Uterus (tissue), 3 donors: ENCODE measurements at regions not wholly inside any gene's neighbourhood (a gene's known extent, or its start where the extent isn't known, plus 50 kb on each side); places are given as distances from the start of the nearest gene placed in this dataset.
"Not testable (repeated sequence)": the region's sequence is repeated elsewhere in the genome, so short reads cannot be mapped to it uniquely, and the experiment has no call there.

Experiments
- DNase-seq, 2 donors: peaks; one replicate each; pipeline ENCODE4 v3.0.0-alpha.2; 2019 to 2020
- H3K27ac ChIP-seq, 2 donors: fragments of 200-600 bp; sonication (generic); 1 replicate in 1 of 2; 2 replicates in 1 of 2; pipeline ENCODE4 v1.5.1; 2016 to 2018
- H3K27me3 ChIP-seq, 2 donors: fragments of 200-600 bp; sonication (generic); one replicate each; pipeline ENCODE4 v1.5.1; 2018 to 2019; ENCODE audit warnings: control low read depth in 1 of 2
- H3K36me3 ChIP-seq, 2 donors: fragments of 200-600 bp; sonication (generic); one replicate each; pipeline ENCODE4 v1.5.1; 2019; ENCODE audit warnings: control low read depth in 1 of 2
- H3K4me1 ChIP-seq, 2 donors: fragments of 200-600 bp; sonication (generic); one replicate each; pipeline ENCODE4 v1.5.1; 2018 to 2019; ENCODE audit warnings: control low read depth in 1 of 2
- H3K4me3 ChIP-seq, 2 donors: fragments of 200-600 bp; sonication (generic); 1 replicate in 1 of 2; 2 replicates in 1 of 2; pipeline ENCODE4 v1.5.1; 2018 to 2019; ENCODE audit warnings: mild to moderate bottlenecking in 1 of 2
- H3K9me3 ChIP-seq, 2 donors: fragments of 200-600 bp; sonication (generic); one replicate each; pipeline ENCODE4 v1.5.1; 2019; ENCODE audit warnings: control low read depth in 1 of 2
- POLR2A ChIP-seq, 2 donors: fragments of 450-650 bp; IDR thresholded peaks; one replicate each; pipeline ENCODE4 v1.6.1; 2016; ENCODE audit warnings: antibody characterized with exemption in 2 of 2, mild to moderate bottlenecking in 1 of 2, moderate library complexity in 1 of 2
- intact Hi-C: fragments of 100-400 bp; cut with DNase I; formaldehyde crosslinking; loops from one replicate; pipeline ENCODE4 v1.15.1; 2023; ENCODE audit warnings: low total_unique reads
- TF ChIP-seq, protein P1 (sequence below), 4 experiments: fragments of 200-600 bp in 2 of 4; fragments of 450-650 bp in 2 of 4; sonication (generic) in 2 of 4; IDR thresholded peaks; one replicate each; pipeline ENCODE4 v1.5.1; 2016 to 2019; ENCODE audit warnings: antibody characterized with exemption in 4 of 4, mild to moderate bottlenecking in 2 of 4, moderate library complexity in 1 of 4
- donor health status: DM: yes; HTN: yes; CAD: no.

DNA sequence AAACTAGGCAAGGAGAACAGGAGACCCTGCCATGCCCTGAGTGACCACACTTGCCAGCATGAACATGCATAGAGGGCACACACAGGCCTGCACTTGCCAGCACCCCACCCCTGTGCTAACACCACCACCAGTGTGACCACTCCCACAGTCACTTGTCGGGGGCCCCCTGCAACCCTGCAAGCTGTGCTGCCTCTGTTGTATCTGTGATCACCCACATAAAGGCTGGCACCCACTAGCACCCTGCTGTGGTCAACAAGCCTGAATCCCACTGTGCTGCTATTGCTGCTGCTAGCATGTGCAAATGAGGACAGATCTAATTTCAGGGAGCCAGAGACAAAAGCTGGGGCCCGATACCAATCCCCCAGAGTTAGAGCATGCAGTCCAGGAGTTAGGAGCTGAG lies 217.7 kb downstream of the GIPC2 start:
- Histone ChIP-seq H3K4me1 (no peaks in the 10 kb centered on the region), H3K27me3 (no peaks in the 10 kb centered on the region), H3K36me3 (no peaks in the 10 kb centered on the region), H3K4me3 (no peak overlapping the region), H3K27ac (no peak overlapping the region), H3K9me3 (no peaks in the 10 kb centered on the region)
- no peak for DNase-seq
- intact Hi-C loops: no loop called here
- TF ChIP-seq POLR2A (IDR thresholded peaks at IDR 0.05): no peak
- TF ChIP-seq, protein P1, sequence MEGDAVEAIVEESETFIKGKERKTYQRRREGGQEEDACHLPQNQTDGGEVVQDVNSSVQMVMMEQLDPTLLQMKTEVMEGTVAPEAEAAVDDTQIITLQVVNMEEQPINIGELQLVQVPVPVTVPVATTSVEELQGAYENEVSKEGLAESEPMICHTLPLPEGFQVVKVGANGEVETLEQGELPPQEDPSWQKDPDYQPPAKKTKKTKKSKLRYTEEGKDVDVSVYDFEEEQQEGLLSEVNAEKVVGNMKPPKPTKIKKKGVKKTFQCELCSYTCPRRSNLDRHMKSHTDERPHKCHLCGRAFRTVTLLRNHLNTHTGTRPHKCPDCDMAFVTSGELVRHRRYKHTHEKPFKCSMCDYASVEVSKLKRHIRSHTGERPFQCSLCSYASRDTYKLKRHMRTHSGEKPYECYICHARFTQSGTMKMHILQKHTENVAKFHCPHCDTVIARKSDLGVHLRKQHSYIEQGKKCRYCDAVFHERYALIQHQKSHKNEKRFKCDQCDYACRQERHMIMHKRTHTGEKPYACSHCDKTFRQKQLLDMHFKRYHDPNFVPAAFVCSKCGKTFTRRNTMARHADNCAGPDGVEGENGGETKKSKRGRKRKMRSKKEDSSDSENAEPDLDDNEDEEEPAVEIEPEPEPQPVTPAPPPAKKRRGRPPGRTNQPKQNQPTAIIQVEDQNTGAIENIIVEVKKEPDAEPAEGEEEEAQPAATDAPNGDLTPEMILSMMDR (IDR thresholded peaks at IDR 0.05): no peak

DNA sequence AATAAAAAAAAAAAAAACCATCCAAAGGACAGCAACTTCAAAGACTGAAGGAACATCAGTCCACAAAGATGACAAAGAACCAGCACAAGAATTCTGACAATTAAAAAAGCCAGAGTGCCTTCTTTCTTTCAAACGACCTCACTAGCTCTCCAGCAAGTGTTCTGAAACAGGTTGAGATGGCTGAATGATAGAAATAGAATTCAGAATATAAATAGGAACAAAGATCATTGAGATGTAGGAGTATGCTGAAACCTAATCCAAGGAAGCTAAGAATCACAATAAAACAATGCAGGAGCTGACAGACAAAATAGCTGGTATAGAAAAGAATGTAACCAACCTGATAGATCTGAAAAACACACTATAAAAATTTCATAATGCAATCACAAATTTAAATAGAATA lies 218.2 kb downstream of the GIPC2 start:
- TF ChIP-seq POLR2A (IDR thresholded peaks at IDR 0.05): no peak
- TF ChIP-seq, protein P1 (IDR thresholded peaks at IDR 0.05): no peak

DNA sequence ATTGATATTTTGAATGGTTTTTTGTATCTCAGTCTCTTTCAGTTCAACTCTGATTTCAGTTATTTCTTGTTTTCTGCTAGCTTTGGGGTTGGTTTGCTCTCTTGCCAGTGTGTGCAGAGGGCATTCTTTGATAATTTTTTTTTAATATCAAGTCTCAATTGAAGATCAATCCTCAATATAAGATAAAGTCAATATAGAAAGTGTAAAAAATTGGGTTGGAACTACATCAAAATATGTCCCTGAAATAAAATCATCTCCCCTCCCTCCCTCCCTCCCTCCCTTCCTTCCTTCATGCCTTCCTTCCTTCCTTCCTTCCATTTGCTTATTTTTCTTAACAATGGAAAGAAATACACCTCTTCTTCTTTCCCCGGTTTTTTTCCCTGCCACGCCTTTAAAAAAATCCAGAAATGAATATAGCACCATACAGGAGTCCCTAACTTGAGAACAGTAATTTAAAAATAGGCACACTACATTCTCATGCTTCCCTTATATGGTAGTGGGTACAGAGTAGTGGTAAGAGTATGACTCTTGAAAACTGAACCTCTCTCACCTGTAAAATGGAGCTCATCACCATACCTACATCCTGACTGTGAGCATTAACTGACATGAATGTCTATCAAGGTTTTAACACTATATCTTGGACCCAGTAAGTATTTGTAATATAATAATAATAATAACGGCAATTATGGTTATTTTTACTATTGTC lies 221.9 kb downstream of the GIPC2 start:
- H3K4me1 ChIP-seq: no peaks in the 10 kb centered on the region
- no peak overlapping the region for H3K27ac ChIP-seq
- no peak overlapping the region for H3K4me3 ChIP-seq
- intact Hi-C loops: no loop called here
- H3K9me3 ChIP-seq: no peaks in the 10 kb centered on the region
- no peak for TF ChIP-seq POLR2A (IDR thresholded peaks at IDR 0.05)
- TF ChIP-seq, protein P1 (IDR thresholded peaks at IDR 0.05): no peak
- no peak for DNase-seq
- no peaks in the 10 kb centered on the region for H3K27me3 ChIP-seq
- H3K36me3 ChIP-seq: no peaks in the 10 kb centered on the region

More for the DNA sequence above, 218.2 kb downstream of the GIPC2 start:
- DNase-seq: no peak
- Histone ChIP-seq H3K36me3 (no peaks in the 10 kb centered on the region), H3K27ac (no peak overlapping the region), H3K4me1 (no peaks in the 10 kb centered on the region), H3K9me3 (no peaks in the 10 kb centered on the region), H3K4me3 (no peak overlapping the region), H3K27me3 (no peaks in the 10 kb centered on the region)
- intact Hi-C loops: no loop called here

DNA sequence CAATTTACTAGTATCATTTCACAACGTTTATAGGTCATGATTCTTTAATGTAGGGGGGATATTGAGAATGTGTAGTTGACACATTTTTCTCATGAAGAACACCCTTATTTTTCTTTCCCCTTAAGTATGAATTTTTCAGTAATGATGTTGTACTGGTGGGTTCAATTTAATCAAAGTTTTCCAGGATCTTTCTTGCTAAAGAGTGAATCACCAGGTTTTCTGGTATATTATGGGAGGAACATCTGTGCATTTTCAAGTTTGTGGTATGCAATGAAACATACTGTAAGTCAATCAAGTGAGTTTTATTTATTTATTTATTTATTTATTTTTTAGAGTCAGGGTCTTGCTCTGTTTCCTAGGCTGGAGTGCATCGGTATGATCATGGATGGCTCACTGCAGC lies 221.2 kb upstream of the PTGFR start:
- no peaks in the 10 kb centered on the region for H3K9me3 ChIP-seq
- no peaks in the 10 kb centered on the region for H3K36me3 ChIP-seq
- no peak for TF ChIP-seq POLR2A (IDR thresholded peaks at IDR 0.05)
- TF ChIP-seq, protein P1 (IDR thresholded peaks at IDR 0.05): no peak
- intact Hi-C loops: no loop called here
- no peaks in the 10 kb centered on the region for H3K4me1 ChIP-seq
- no peaks in the 10 kb centered on the region for H3K27me3 ChIP-seq
- H3K4me3 ChIP-seq: no peak overlapping the region
- no peak for DNase-seq
- H3K27ac ChIP-seq: no peak overlapping the region

DNA sequence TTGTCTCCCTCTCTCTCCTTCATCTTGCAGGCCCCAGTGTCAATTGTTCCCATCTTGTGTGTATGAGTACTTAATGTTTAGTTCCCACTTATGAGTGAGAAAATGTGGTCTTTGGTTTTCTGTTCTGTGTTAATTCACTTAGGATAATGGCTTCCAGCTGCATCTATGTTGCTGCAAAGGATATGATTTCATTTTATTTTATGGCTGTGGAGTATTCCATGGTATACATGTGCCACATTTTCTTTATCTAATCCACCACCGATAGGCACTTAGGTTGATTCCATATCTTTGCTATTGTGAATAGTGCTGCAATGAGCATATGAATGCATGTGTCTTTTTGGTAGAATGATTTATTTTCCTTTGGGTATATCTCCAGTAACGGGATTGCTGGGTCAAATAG lies 219.4 kb upstream of the PTGFR start:
- H3K9me3 ChIP-seq, intact Hi-C loops, H3K4me1 ChIP-seq, H3K4me3 ChIP-seq, H3K27me3 ChIP-seq, DNase-seq, H3K27ac ChIP-seq, H3K36me3 ChIP-seq: not testable (repeated sequence)

DNA sequence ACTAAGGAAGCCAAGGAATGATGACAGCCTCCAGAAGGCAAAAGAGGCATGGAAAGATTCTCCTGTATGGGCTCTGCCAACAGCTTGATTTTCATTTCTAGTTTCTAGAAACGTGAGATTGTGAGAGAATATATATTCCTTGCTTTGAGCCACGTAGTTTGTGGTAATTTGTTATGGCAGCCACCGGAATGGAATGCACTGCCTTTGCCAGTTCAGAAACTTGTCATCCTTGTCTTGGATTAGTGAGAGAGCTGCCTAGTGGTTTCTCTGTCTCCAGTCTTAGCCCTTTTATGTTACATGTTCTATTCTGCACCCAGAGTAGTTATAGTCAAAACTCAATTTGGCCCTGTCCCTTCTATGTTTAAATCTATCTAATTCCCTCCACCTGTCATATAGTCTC lies 216.0 kb upstream of the PTGFR start:
- Histone ChIP-seq H3K36me3 (no peaks in the 10 kb centered on the region), H3K27ac (no peak overlapping the region), H3K9me3 (no peaks in the 10 kb centered on the region), H3K4me3 (no peak overlapping the region), H3K27me3 (no peaks in the 10 kb centered on the region), H3K4me1 (no peaks in the 10 kb centered on the region)
- DNase-seq: no peak
- TF ChIP-seq, protein P1 (IDR thresholded peaks at IDR 0.05): no peak
- TF ChIP-seq POLR2A (IDR thresholded peaks at IDR 0.05): no peak
- intact Hi-C loops: no loop called here
